ENCODE measurements at regions not wholly inside any gene's neighbourhood (a gene's known extent, or its start where the extent isn't known, plus 50 kb on each side); places are given as distances from the start of the nearest gene placed in this dataset.

DNA sequence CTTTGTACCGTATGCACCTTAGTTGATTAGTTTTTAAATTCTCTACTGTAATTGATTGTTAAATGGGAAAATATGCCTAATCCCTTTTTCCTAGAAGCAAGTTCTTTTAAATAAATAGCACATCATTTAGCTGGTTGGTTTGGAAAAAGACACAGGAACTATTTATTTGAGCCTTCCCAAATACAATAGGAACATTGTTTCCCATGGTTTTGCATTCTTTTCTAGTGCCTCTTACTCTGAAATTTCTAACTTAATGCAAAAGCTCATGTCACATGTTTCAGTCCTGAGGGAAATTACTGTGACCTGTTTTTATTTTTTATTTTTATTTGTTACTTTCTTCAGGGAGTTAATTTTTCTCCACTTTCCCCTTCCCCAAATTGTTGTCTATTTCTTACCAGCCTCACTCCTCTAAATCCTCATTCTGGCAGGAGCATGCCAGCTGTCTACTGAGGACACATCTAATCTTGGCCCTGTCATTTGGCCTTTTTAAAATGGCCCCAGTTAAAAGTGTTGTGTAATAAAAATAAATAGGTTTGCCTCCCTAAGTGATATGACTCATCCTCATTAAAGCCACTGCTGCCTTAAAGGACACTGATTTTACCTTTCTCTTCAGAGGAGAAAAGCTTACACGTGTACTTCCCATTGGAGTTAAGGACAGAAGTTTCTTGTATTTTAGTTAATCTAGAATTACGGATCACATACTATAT is 94.5 kb downstream of the PPP1R3A start:
- TF ChIP-seq, protein P1, sequence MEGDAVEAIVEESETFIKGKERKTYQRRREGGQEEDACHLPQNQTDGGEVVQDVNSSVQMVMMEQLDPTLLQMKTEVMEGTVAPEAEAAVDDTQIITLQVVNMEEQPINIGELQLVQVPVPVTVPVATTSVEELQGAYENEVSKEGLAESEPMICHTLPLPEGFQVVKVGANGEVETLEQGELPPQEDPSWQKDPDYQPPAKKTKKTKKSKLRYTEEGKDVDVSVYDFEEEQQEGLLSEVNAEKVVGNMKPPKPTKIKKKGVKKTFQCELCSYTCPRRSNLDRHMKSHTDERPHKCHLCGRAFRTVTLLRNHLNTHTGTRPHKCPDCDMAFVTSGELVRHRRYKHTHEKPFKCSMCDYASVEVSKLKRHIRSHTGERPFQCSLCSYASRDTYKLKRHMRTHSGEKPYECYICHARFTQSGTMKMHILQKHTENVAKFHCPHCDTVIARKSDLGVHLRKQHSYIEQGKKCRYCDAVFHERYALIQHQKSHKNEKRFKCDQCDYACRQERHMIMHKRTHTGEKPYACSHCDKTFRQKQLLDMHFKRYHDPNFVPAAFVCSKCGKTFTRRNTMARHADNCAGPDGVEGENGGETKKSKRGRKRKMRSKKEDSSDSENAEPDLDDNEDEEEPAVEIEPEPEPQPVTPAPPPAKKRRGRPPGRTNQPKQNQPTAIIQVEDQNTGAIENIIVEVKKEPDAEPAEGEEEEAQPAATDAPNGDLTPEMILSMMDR (IDR thresholded peaks at IDR 0.05), result no peak
- TF ChIP-seq, protein P2, sequence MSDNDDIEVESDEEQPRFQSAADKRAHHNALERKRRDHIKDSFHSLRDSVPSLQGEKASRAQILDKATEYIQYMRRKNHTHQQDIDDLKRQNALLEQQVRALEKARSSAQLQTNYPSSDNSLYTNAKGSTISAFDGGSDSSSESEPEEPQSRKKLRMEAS (IDR thresholded peaks at IDR 0.05; ENCODE audit: low read depth), result no peak
- TF ChIP-seq SIN3A (IDR thresholded peaks at IDR 0.05; ENCODE audit: borderline replicate concordance, low read depth, low read length), result no peak
